Skeletal muscle tissue (tissue), 3 donors: ENCODE measurements at regions not wholly inside any gene's neighbourhood (a gene's known extent, or its start where the extent isn't known, plus 50 kb on each side); places are given as distances from the start of the nearest gene placed in this dataset.
"Not testable (repeated sequence)": the region's sequence is repeated elsewhere in the genome, so short reads cannot be mapped to it uniquely, and the experiment has no call there.

ENCODE experiments used
- H3K27ac ChIP-seq: one replicate; pipeline ENCODE4 v1.7.0; 2013; ENCODE audit warnings: mild to moderate bottlenecking, low read depth, low read length, inconsistent platforms
- H3K27me3 ChIP-seq, 3 donors: one replicate each; pipeline ENCODE4 v1.7.0; 2013; ENCODE audit warnings: low read length in 3 of 3; ENCODE audit not compliant: control insufficient read depth in 3 of 3, insufficient read depth in 3 of 3
- H3K36me3 ChIP-seq, 3 donors: one replicate each; pipeline ENCODE4 v1.7.0; 2013; ENCODE audit warnings: low read length in 3 of 3; ENCODE audit not compliant: control insufficient read depth in 3 of 3, insufficient read depth in 3 of 3
- H3K4me1 ChIP-seq, 3 donors: one replicate each; pipeline ENCODE4 v1.7.0; 2013; ENCODE audit warnings: low read length in 3 of 3, mild to moderate bottlenecking in 3 of 3; ENCODE audit not compliant: control insufficient read depth in 3 of 3, insufficient read depth in 3 of 3
- H3K4me3 ChIP-seq, 3 donors: one replicate each; pipeline ENCODE4 v1.7.0; 2013; ENCODE audit warnings: low read length in 3 of 3
- H3K9ac ChIP-seq, 3 donors: one replicate each; pipeline ENCODE4 v1.7.0; 2013; ENCODE audit warnings: low read length in 3 of 3, mild to moderate bottlenecking in 3 of 3, moderate library complexity in 2 of 3, low read depth in 1 of 3
- H3K9me3 ChIP-seq, 3 donors: one replicate each; pipeline ENCODE4 v1.7.0; 2013; ENCODE audit warnings: low read length in 3 of 3; ENCODE audit not compliant: control insufficient read depth in 3 of 3
- donor health status: Osteomylitis.

- no peak overlapping the region for H3K27ac ChIP-seq
- no peaks in the 10 kb centered on the region for H3K27me3 ChIP-seq
- H3K36me3 ChIP-seq = no peaks in the 10 kb centered on the region
- H3K4me1 ChIP-seq = no peaks in the 10 kb centered on the region
- no peaks in the 10 kb centered on the region for H3K9me3 ChIP-seq
- no peak overlapping the region for H3K9ac ChIP-seq
- H3K4me3 ChIP-seq = no peak overlapping the region
Measured at GRCh38 chrX:13226214-13226613, 93.6 kb downstream of the ATXN3L start.

GRCh38 chrX:13223868-13224567 lies 95.8 kb downstream of the ATXN3L start:
- no peaks in the 10 kb centered on the region for H3K36me3 ChIP-seq
- no peaks in the 10 kb centered on the region for H3K9me3 ChIP-seq
- no peak overlapping the region for H3K9ac ChIP-seq
- no peak overlapping the region for H3K4me3 ChIP-seq
- H3K27ac ChIP-seq = no peak overlapping the region
- H3K4me1 ChIP-seq = no peaks in the 10 kb centered on the region
- H3K27me3 ChIP-seq = no peaks in the 10 kb centered on the region

- no peak overlapping the region for H3K4me3 ChIP-seq
- H3K9me3 ChIP-seq = no peaks in the 10 kb centered on the region
- H3K27ac ChIP-seq = no peak overlapping the region
- no peak overlapping the region for H3K9ac ChIP-seq
- H3K4me1 ChIP-seq = no peaks in the 10 kb centered on the region
- no peaks in the 10 kb centered on the region for H3K27me3 ChIP-seq
- no peaks in the 10 kb centered on the region for H3K36me3 ChIP-seq
Measured at GRCh38 chrX:13220916-13221315, 98.9 kb downstream of the ATXN3L start.

GRCh38 chrX:13219991-13220764 lies 99.7 kb downstream of the ATXN3L start:
- H3K27me3 ChIP-seq = no peaks in the 10 kb centered on the region
- no peaks in the 10 kb centered on the region for H3K36me3 ChIP-seq
- no peaks in the 10 kb centered on the region for H3K4me1 ChIP-seq
- H3K27ac ChIP-seq = no peak overlapping the region
- H3K4me3 ChIP-seq = no peak overlapping the region
- no peaks in the 10 kb centered on the region for H3K9me3 ChIP-seq
- H3K9ac ChIP-seq = no peak overlapping the region

- H3K9ac ChIP-seq = no peak overlapping the region
- no peak overlapping the region for H3K27ac ChIP-seq
- H3K4me3 ChIP-seq = no peak overlapping the region
- H3K9me3 ChIP-seq = no peaks in the 10 kb centered on the region
- no peaks in the 10 kb centered on the region for H3K4me1 ChIP-seq
- no peaks in the 10 kb centered on the region for H3K36me3 ChIP-seq
- no peaks in the 10 kb centered on the region for H3K27me3 ChIP-seq
Measured at GRCh38 chrX:13218758-13219157, 101.1 kb downstream of the ATXN3L start.

- Histone ChIP-seq H3K27ac (peak overlapping the region; percentile 19), H3K36me3 (no peaks in the 10 kb centered on the region), H3K4me1 (no peaks in the 10 kb centered on the region), H3K4me3 (no peak overlapping the region), H3K27me3 (no peaks in the 10 kb centered on the region), H3K9ac (no peak overlapping the region), H3K9me3 (no peaks in the 10 kb centered on the region)
Measured at GRCh38 chrX:13216139-13216538, 103.7 kb downstream of the ATXN3L start.

GRCh38 chrX:13215729-13216128 lies 104.1 kb downstream of the ATXN3L start:
- Histone ChIP-seq H3K9ac (no peak overlapping the region), H3K4me1 (no peaks in the 10 kb centered on the region), H3K36me3 (no peaks in the 10 kb centered on the region), H3K9me3 (no peaks in the 10 kb centered on the region), H3K27me3 (no peaks in the 10 kb centered on the region), H3K4me3 (no peak overlapping the region), H3K27ac (peak overlapping the region; percentile 19)

GRCh38 chrX:13212191-13212651 lies 107.6 kb downstream of the ATXN3L start:
- no peaks in the 10 kb centered on the region for H3K27me3 ChIP-seq
- no peaks in the 10 kb centered on the region for H3K4me1 ChIP-seq
- no peaks in the 10 kb centered on the region for H3K36me3 ChIP-seq
- peak overlapping the region in 1 of 3 donors; percentile 14 for H3K4me3 ChIP-seq
- no peaks in the 10 kb centered on the region for H3K9me3 ChIP-seq
- no peak overlapping the region for H3K27ac ChIP-seq
- H3K9ac ChIP-seq = no peak overlapping the region

- H3K27ac ChIP-seq, H3K36me3 ChIP-seq, H3K4me1 ChIP-seq, H3K27me3 ChIP-seq, H3K9me3 ChIP-seq, H3K9ac ChIP-seq, H3K4me3 ChIP-seq: not testable (repeated sequence)
Measured at GRCh38 chrX:13210142-13210541, 109.7 kb downstream of the ATXN3L start.

GRCh38 chrX:13209704-13210103 lies 110.1 kb downstream of the ATXN3L start:
- H3K27me3 ChIP-seq, H3K4me3 ChIP-seq, H3K36me3 ChIP-seq, H3K9me3 ChIP-seq, H3K4me1 ChIP-seq, H3K27ac ChIP-seq, H3K9ac ChIP-seq: not testable (repeated sequence)
